HG02884 (cell line): ENCODE measurements at regions not wholly inside any gene's neighbourhood (a gene's known extent, or its start where the extent isn't known, plus 50 kb on each side); places are given as distances from the start of the nearest gene placed in this dataset.

Experiments used
- ATAC-seq: cut with Tn5 transposase; IDR thresholded peaks from one replicate; pipeline ENCODE4 v1.9.1; 2021; ENCODE audit warnings: mild to moderate bottlenecking, moderate library complexity; ENCODE audit not compliant: unreplicated experiment

DNA sequence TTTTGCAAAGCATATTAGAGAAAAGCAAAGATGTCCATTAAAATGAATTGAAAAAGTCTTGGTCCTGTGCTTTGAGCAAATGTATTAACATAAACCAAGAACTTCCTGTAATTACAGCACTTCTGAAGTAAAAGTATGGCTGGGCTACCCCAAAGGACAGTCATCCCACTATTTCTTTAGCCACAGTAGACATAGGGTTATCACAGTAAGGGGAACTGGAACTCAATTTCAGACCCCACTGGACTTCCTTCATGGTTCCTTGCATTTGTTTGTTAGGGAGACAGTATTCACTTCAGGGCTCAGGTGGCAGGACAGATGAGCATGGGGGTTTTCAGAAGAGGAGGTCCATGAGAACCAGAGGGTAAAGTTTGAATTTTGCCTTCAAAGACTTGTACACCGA lies 203.1 kb upstream of the PDE1C start:
- ATAC-seq: no peak

DNA sequence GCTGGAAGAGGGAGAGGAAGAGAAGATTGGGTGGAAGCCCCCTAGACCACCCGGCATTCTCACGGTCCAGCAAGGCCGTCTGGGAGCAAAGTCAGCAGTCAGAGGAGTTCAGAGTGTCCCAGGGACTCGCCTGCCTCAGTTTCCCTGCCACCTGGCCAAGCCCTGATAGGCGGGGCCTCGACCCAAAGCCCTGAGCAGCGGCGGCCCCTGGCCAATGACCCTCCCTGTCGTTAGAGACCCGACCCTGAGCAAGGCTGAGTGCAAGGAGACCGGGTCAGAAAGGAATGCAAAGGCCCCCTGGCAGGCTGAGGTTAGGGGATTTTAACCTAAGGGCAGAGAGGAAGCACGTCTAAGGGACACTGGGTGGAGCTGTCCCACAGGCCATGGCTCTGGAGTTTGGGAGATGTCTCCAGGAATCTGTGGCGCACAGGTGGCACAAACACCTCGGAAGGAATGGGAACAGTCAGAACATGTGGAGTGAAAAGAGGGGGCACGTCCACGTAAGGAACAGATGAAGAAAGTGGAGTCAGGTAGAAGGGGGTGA lies 196.8 kb upstream of the PDE1C start:
- ATAC-seq: no peak

- ATAC-seq: no peak
Observed at GRCh38 chr7:32264702-32265284, 194.6 kb upstream of the PDE1C start.

- no peak for ATAC-seq
Observed at GRCh38 chr7:32263611-32264010, 193.4 kb upstream of the PDE1C start.

- no peak for ATAC-seq
Observed at GRCh38 chr7:32262315-32262714, 192.1 kb upstream of the PDE1C start.

- peak; percentile 89 for ATAC-seq
Observed at GRCh38 chr7:32259931-32260596, 189.9 kb upstream of the PDE1C start.

- no peak for ATAC-seq
Observed at GRCh38 chr7:32258265-32258664, 188.1 kb upstream of the PDE1C start.

DNA sequence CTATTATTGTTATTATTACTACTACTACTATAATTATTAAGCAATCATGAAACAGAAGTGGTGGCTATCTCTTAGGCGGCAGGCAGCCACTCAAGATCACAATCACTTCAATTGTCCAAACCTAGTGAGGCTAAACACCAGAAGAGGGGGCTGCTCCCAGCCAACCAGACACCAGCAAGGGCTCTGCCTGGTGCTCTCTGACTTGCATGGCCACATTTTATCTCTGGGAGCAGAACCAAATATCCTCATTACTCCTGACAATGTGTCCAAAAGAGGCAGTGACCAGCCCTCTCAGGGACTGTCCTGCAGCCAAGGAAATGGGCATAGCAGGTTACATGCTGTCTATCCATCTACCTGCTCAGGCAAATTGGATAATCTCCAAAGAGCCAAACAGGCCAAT lies 187.4 kb upstream of the PDE1C start:
- no peak for ATAC-seq

DNA sequence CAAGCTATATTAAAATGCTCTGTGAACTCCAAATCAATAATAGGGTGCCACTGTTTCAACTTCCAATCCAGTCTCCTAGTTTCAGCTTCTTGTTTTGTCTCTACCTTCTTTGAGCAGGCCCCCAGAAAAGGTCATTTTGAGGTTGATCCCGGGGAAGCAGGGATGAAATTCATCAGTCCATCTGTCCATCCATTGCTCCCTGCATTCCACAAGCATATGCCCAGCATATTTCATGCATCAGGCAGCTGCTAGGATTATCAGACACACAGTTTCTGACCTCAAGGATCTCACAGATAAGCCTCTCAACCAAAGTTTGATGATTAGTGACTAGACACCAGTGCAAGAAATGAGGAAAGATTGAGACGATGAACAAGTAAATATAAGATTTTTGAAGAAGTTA lies 186.6 kb upstream of the PDE1C start:
- no peak for ATAC-seq

GRCh38 chr7:32256376-32256775 lies 186.2 kb upstream of the PDE1C start:
- ATAC-seq: no peak

- ATAC-seq: no peak
Observed at GRCh38 chr7:32255036-32255435, 184.8 kb upstream of the PDE1C start.

DNA sequence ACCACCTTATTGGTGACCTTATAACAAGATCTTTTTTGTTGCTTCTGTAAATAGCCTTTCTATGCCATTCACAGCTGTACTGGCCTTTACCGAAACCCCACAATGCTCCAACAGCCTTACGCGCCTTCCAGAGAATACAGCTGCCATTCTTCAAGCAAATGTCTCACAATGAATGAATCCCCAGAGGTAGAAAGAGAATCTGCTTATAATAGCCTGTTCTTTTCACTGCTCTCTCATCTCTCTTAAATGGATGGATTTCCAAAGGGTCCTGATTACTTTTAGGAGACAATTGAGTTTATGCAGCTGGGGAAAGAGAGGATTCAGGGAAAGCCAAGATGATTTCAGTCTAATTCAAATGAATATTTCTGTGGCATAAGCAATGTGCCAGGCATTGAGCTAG lies 183.1 kb upstream of the PDE1C start:
- no peak for ATAC-seq

DNA sequence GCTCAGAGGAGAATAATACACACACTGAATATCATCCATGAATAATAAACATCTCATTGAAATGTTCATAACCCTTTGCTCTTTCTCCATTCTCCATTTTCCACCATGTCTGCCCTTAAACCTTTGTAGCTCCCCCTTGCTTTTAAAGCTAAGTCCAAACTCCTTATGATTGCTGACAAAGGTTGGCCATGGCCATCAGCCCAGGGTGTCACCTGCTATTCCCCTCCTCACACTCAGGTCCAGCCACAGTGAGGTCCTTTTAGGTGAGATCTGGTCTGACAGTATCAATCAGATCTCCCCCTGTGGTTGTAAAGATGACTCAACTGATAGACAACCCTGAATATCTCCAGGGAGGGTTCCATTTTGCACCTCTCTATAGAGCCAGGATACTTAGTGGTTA lies 181.5 kb upstream of the PDE1C start:
- ATAC-seq: no peak

DNA sequence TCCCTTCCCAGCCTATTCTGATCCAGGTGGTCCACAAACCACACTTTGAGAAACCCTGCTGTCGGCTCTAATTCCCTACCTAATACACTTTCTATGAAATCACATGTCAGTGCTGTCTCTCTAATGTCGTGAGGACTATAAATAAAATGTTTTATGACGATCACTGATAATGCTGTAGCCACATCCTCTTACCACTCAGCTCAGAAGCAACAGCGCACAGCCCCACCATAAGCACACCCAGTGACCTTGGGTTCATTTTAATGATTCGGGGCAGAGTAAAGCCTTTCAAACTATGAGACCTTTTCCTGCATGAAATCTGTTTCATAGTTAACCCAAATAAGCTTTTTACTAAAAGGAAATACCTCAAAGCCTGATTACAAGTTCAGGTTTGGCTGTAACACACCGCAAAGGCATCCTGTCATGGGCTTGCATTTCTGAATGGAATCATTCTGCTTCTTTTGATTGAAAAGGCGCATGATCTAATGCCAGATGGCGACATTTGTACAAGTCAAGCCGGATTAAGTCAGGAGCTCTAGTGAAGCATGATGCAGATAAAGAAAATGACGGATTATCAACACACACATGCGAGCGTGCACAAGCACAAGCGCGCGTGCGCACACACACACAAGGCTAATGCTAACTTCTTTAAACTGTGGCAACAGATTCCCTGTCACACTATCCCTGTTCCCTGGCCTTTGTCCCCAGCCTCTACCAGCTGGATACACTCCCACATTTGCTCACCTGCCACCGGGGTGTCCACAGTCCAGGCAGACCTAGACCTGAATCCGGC lies 180.5 kb upstream of the PDE1C start:
- no peak for ATAC-seq

DNA sequence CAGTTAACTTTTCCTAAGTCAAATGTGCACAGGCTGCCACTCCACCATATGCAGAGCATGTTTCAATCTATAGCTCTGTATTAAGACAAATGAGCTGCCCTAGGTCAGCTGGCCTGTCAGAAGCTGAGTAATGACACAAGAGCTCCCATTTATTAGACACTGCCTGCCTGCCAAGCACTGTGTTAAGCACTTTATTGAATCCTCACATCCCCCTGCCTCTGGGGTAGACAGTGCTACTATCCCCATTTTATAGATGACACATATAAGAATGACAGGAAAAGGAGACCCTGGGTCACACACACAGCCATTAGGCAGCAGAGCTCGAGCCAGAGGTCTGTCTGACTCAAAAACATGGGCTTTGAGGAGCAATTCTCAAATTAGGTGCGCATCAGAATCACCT lies 179.8 kb upstream of the PDE1C start:
- no peak for ATAC-seq

- no peak for ATAC-seq
Observed at GRCh38 chr7:32248522-32248921, 178.3 kb upstream of the PDE1C start.

DNA sequence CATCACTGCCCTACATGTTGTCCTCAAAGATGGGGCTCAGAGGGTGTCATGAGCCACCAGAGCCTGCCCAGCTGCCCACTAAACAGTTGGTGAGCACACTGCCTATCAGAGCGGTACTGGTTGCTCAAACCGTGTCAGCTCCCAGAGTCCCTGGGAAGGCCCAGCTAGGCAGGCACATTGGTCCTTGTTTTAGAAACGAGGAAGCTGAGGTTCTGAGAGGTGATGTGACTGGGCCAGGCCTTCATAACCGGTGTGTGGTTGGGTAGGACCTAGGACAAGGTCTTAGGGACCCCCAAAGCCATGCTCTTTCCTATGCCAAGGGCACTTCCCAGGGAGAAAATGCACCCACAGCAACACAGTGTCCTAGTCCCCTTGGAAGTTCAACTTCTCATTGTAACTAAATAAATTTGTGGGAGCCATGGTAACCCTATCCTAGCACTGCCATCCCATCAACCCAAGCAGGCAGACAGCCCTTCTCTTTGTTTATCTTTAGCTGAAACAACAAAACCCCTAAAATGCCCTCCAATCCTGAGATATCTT lies 174.7 kb upstream of the PDE1C start:
- no peak for ATAC-seq

- no peak for ATAC-seq
Observed at GRCh38 chr7:32243687-32244290, 173.6 kb upstream of the PDE1C start.

GRCh38 chr7:32242436-32242835 lies 172.2 kb upstream of the PDE1C start:
- ATAC-seq: no peak

DNA sequence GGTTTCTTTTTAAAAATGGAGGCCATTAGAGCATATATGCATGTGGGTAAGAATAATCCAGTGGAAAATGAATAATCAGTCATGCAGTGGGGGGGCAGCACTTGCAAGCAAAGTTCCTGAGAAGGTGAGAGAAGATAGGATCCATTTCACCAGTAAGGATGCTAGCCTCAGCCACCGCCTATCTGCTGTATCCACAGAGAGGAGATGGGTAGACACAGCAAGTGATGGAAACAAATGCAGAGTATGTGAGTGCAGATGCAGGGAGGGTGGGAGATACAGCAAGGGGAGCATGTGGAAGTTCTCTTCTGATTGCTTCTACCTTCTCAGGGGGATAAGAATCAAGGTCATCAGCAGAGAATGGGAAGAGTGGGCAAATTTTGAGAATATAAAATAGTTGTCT lies 171.4 kb upstream of the PDE1C start:
- ATAC-seq: no peak

- no peak for ATAC-seq
Observed at GRCh38 chr7:32239764-32240163, 169.6 kb upstream of the PDE1C start.
